Choroid plexus epithelial cell (primary cell): ENCODE measurements at regions not wholly inside any gene's neighbourhood (a gene's known extent, or its start where the extent isn't known, plus 50 kb on each side); places are given as distances from the start of the nearest gene placed in this dataset.
"Not testable (repeated sequence)": the region's sequence is repeated elsewhere in the genome, so short reads cannot be mapped to it uniquely, and the experiment has no call there.

Source experiments
- DNase-seq: peaks from one replicate; pipeline ENCODE4 v3.0.0-alpha.2; 2010; ENCODE audit warnings: low read depth
- H3K4me3 ChIP-seq: 2 replicates; pipeline ENCODE4 v1.5.1; 2011; ENCODE audit warnings: low read depth, mild to moderate bottlenecking, control low read depth, low read length, moderate library complexity
- TF ChIP-seq, protein P1 (sequence below): conservative IDR thresholded peaks from 2 replicates; pipeline ENCODE4 v1.5.1; 2011; ENCODE audit warnings: low read depth, mild to moderate bottlenecking, control low read depth, inconsistent platforms, low read length, moderate library complexity

DNA sequence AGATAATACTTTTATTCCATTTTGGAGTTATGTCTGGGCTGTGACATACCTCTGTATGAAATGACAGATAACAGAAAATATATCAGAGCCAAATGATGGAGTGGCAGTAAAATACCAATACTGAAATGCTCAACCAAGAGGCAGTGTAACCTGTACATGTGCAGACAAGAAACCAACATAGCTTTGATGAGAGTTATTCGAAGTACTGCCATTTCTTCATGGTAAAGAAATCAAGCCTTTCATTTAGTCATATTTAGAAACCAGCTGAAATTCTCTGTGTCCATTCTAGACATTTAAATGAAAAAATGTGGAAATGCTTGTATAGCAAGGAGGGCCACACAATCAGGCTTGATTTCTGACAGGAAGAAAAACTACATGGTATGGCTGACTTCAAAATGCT lies 127.1 kb upstream of the PTPRZ1 start:
- no peak overlapping the region for H3K4me3 ChIP-seq
- no peak for DNase-seq
- TF ChIP-seq, protein P1, sequence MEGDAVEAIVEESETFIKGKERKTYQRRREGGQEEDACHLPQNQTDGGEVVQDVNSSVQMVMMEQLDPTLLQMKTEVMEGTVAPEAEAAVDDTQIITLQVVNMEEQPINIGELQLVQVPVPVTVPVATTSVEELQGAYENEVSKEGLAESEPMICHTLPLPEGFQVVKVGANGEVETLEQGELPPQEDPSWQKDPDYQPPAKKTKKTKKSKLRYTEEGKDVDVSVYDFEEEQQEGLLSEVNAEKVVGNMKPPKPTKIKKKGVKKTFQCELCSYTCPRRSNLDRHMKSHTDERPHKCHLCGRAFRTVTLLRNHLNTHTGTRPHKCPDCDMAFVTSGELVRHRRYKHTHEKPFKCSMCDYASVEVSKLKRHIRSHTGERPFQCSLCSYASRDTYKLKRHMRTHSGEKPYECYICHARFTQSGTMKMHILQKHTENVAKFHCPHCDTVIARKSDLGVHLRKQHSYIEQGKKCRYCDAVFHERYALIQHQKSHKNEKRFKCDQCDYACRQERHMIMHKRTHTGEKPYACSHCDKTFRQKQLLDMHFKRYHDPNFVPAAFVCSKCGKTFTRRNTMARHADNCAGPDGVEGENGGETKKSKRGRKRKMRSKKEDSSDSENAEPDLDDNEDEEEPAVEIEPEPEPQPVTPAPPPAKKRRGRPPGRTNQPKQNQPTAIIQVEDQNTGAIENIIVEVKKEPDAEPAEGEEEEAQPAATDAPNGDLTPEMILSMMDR: no peak

DNA sequence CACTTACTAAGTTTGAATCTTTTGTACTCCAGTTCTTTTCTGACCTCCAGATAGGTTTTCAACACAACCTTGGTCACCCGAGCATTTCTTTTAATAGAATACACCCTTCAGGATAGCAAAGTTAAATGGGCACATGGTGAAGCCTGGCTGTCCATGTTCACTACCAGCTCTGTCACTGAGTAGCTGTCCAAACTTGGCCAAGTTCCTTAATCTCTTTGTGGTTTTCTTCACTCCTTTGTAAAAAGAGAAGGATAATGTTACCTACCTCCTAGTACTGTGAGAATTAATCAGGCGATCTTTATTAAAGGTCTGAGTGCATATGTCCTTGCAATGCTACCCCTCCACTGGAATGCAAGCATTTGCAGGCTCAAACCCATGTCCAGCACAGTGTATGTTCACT lies 128.1 kb upstream of the PTPRZ1 start:
- TF ChIP-seq, protein P1: no peak
- H3K4me3 ChIP-seq: no peak overlapping the region
- no peak for DNase-seq

DNA sequence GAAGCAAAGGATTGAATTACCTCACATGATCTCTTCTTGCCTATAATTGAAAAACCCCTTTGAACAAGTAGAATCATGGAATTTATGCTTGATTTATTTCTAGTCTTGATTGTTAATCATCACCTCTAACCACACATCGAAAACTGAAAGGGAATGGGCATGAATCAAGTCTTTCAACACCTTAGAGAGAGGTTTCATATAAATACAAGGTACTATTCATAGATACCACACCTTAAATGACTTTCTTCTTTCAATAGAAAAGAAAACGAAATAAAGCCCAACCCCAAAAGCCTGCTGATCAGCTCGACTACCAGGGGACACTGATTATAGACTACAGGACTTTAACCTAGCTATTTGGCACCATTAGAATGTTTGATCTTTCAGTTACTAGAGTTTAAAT lies 128.6 kb upstream of the PTPRZ1 start:
- no peak for DNase-seq
- TF ChIP-seq, protein P1: no peak
- H3K4me3 ChIP-seq: no peak overlapping the region

DNA sequence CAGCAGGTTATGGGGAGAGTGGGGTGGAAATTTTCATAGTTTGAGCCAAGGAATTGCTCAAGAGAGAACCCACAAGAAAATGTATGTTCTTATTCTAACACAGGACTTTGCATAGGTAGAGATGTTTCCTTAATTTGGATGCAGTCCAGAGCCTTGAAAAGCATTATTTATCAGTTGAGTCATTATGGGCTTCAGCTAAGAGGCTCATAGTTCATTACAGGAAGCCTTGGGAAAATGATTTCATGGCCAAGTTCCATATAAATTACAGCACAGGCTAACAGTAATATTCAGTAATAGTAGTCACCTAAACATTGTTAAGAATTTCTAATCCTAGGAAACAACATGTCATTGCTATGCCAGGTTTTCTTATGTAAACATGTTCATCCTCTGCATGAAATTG lies 131.1 kb upstream of the PTPRZ1 start:
- TF ChIP-seq, protein P1: no peak
- H3K4me3 ChIP-seq: no peak overlapping the region
- peak; percentile 2 for DNase-seq

DNA sequence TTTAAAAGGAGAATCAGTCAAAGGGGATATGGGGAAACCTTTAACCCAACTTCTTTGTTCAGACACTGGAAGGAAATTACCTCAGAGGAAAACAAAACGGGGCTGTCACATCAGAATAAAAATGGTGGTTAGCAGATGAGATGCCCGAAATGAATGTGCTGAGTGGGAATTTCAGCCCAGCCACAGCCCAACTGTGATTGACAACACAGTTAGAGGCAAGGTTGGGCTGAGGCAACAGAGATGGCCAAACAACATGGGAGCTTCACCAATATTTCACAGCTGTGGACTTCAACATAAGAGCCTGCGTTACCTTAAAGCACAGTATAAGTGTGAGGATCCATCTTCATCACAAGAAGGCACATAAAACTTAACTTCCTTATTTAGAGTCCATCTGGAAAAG lies 133.5 kb upstream of the PTPRZ1 start:
- no peak overlapping the region for H3K4me3 ChIP-seq
- TF ChIP-seq, protein P1: no peak
- no peak for DNase-seq

DNA sequence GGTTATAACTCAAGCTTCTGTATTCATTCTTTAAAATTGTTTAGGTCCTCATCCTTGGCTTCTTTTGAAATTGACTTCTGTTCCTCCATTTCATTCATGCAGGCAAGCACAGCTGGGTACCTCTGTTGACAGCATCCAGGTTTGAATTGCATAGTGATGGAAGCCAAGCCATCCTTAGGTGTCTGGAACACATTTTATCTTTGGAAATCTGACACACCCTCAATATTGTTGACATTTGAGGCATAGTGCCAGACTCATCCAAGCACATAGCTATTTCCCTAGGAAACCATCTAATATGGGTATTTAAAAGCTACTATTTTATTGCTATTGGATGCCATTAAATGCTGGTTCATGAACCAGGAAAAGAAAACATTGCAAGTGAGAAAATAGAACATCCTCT lies 142.1 kb upstream of the PTPRZ1 start:
- no peak overlapping the region for H3K4me3 ChIP-seq
- DNase-seq: no peak
- TF ChIP-seq, protein P1: no peak

DNA sequence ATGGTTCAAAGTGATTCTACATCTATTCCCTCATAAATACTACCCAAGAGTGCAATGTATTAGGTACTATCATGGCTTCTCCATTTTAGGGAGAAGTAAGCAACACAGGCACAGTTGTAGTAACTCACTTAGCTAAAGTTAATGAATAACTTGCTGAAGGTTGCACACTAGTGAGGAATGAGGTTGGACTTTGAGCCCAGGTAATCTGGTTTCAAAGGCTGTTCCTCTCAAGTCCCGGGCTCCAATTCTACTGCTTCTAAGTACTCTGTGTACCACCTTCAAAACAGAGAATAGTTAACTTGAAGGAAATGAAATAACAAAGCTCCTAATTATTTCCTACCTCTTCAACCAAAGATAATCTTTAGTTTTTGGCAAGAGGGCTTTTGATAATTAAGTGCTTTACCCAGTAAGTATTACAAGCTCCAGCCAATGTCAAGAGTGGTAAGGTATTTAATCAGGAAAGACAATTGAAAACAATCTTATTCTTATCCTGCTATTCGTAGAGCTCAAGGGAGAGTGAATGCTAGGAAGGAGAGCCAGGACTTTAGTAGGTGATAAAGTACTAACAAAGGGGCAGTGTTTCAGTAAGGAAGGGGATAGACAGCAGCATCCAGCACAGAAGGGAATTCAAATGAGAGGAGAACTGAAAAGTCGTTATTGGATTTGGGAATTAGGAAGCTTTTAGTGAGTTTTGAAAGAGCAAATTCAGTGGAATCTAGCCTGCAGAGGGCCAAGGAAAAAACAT lies 158.2 kb upstream of the PTPRZ1 start:
- DNase-seq: no peak
- H3K4me3 ChIP-seq: no peak overlapping the region
- TF ChIP-seq, protein P1: no peak

DNA sequence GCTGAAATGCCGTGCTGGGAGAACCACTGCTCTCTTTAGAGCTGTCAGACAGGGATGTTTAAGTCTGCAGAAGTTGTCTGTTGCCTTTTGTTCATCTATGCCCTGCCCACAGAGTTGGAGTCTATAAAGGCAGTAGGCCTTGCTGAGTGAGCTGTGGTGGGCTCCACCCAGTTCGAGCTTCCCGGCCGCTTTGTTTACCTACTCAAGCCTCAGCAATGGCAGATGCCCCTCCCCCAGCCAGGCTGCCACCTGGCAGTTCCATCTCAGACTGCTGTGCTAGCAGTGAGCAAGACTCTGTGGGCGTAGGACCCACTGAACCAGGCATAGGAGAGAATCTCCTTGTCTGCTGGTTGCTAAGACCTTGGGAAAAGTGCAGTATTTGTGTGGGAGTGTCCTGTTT lies 160.0 kb upstream of the PTPRZ1 start:
- not testable (repeated sequence) for H3K4me3 ChIP-seq, DNase-seq
